DND-41 (cell line): ENCODE measurements at regions not wholly inside any gene's neighbourhood (a gene's known extent, or its start where the extent isn't known, plus 50 kb on each side); places are given as distances from the start of the nearest gene placed in this dataset.

Experiments
- ATAC-seq: fragments of 200-7000 bp; cut with Tn5 transposase; 3 replicates; pipeline ENCODE4 v1.9.1; 2021; ENCODE audit warnings: low read depth; ENCODE audit not compliant: insufficient read depth
- DNase-seq: peaks from one replicate; pipeline ENCODE4 v3.0.0-alpha.2; 2020
- H2AFZ ChIP-seq: 2 replicates; pipeline ENCODE4 v1.6.0; 2012; ENCODE audit warnings: low read depth, low read length
- H3K27ac ChIP-seq: 2 replicates; pipeline ENCODE4 v1.5.1; 2012; ENCODE audit warnings: low read length, inconsistent platforms
- H3K27me3 ChIP-seq: fragments of 200-600 bp; sonication (generic); 2 replicates; pipeline ENCODE4 v1.6.0; 2012; ENCODE audit warnings: low read length, mild to moderate bottlenecking, inconsistent platforms; ENCODE audit not compliant: insufficient read depth, poor library complexity
- H3K36me3 ChIP-seq: 2 replicates; pipeline ENCODE4 v1.5.1; 2012; ENCODE audit warnings: low read length, inconsistent platforms; ENCODE audit not compliant: insufficient read depth
- H3K4me1 ChIP-seq: 2 replicates; pipeline ENCODE4 v1.5.1; 2012; ENCODE audit warnings: mild to moderate bottlenecking, low read length; ENCODE audit not compliant: insufficient read depth
- H3K4me2 ChIP-seq: 2 replicates; pipeline ENCODE4 v1.6.0; 2012; ENCODE audit warnings: mild to moderate bottlenecking, moderate library complexity, low read length, inconsistent platforms; ENCODE audit not compliant: insufficient read depth
- H3K4me3 ChIP-seq, 2 experiments: fragments of 200-600 bp in 1 of 2; shearing (Covaris generic) in 1 of 2; 2 replicates each; pipeline ENCODE4 v1.5.1; 2012 to 2016; ENCODE audit warnings: inconsistent platforms in 2 of 2, low read length in 2 of 2, mild to moderate bottlenecking in 2 of 2, low read depth in 1 of 2, moderate library complexity in 1 of 2
- H3K79me2 ChIP-seq: 2 replicates; pipeline ENCODE4 v1.6.0; 2012; ENCODE audit warnings: low read length, inconsistent platforms; ENCODE audit not compliant: insufficient read depth
- H3K9ac ChIP-seq: 2 replicates; pipeline ENCODE4 v1.6.0; 2012; ENCODE audit warnings: low read depth, mild to moderate bottlenecking, inconsistent platforms, low read length, moderate library complexity
- H3K9me3 ChIP-seq: 2 replicates; pipeline ENCODE4 v1.5.1; 2012; ENCODE audit warnings: low read length, moderate library complexity, mild to moderate bottlenecking, inconsistent platforms; ENCODE audit not compliant: insufficient read depth, severe bottlenecking
- H4K20me1 ChIP-seq: 2 replicates; pipeline ENCODE4 v1.6.0; 2012; ENCODE audit warnings: low read length; ENCODE audit not compliant: insufficient read depth
- EZH2 ChIP-seq: IDR thresholded peaks from 3 replicates; pipeline ENCODE4 v1.6.1; 2012; ENCODE audit warnings: borderline replicate concordance, low read depth, mild to moderate bottlenecking, moderate library complexity, low read length, inconsistent platforms; ENCODE audit not compliant: severe bottlenecking
- TF ChIP-seq, protein P1 (sequence below): IDR thresholded peaks from 2 replicates; pipeline ENCODE4 v1.5.1; 2012; ENCODE audit warnings: borderline replicate concordance, low read length, moderate library complexity, mild to moderate bottlenecking; ENCODE audit not compliant: poor library complexity, severe bottlenecking; ENCODE audit errors: extremely low read depth

DNA sequence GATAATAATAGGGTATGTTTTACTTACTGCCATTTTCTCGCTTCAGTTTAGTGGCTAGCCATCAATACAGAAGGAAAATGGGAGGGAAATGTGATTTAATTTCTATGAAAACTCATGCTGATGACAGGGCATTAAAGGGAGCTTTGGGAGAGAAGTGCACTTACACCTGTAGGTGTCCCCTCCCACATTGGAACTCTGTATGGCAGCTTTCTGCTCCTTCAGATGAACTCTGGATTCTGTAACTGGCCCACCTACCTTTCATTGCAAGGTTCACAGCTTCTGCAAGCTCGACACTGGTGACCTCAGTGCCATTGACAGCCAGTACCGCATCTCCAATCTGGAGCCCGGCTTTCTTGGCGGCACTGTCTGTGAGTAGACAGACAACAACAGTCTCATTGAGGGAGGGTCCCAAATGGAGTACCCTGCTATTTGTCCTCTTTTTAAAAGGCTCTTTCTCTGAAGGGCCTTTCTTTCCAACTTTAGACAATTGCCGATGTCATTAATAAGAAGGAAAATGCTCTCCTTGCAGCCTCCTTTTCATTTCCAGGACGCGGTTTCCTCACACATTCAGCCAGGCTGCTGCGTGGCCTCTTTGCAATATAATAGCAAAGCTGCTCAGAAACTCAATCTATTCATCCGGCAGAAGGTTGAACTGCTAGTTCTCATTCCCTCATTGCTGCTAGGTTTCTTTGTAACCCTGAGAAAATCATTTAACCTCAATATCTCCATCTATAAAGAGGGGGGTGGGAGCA, 63.6 kb downstream of the NUDT12 start:
- H3K4me1 ChIP-seq: peaks cover 50% of the 10 kb centered on the region
- no peaks in the 10 kb centered on the region for H3K79me2 ChIP-seq
- no peak overlapping the region for H3K27ac ChIP-seq
- no peak for TF ChIP-seq EZH2
- no peaks in the 10 kb centered on the region for H3K27me3 ChIP-seq
- H2AFZ ChIP-seq: no peak overlapping the region
- H3K36me3 ChIP-seq: no peaks in the 10 kb centered on the region
- no peak overlapping the region for H3K4me2 ChIP-seq
- ATAC-seq (no peak), DNase-seq (no peak)
- H3K9ac ChIP-seq: no peak overlapping the region
- no peaks in the 10 kb centered on the region for H4K20me1 ChIP-seq
- H3K9me3 ChIP-seq: no peaks in the 10 kb centered on the region
- no peak overlapping the region for H3K4me3 ChIP-seq

DNA sequence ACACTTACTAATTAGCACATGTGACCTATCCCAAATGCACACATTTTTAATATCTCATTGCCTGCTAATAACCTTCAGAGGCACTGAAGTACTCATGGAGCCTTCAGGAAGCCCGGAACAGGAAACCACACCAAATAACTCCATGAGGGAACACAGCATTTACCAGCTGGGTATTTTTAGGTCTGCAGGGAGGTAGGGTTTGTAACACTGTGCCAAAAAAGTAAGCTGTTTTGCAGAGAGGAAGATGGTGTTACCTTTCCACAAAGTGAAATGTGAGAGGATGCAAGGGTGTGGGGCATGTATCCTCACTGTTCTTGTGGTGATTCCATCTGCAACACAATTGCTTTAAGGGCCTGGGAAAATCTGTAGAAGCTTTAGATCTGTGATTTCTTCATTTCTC, 64.4 kb downstream of the NUDT12 start:
- Histone ChIP-seq H3K4me1 (peaks cover 50% of the 10 kb centered on the region), H3K4me2 (no peak overlapping the region), H3K4me3 (no peak overlapping the region), H4K20me1 (no peaks in the 10 kb centered on the region), H3K27ac (no peak overlapping the region), H3K9me3 (no peaks in the 10 kb centered on the region), H3K36me3 (no peaks in the 10 kb centered on the region), H3K79me2 (no peaks in the 10 kb centered on the region), H3K27me3 (no peaks in the 10 kb centered on the region), H2AFZ (no peak overlapping the region), H3K9ac (no peak overlapping the region)
- ATAC-seq: peak; percentile 36; the same call in 1 of the 3 replicates
- no peak for DNase-seq
- TF ChIP-seq, protein P1, sequence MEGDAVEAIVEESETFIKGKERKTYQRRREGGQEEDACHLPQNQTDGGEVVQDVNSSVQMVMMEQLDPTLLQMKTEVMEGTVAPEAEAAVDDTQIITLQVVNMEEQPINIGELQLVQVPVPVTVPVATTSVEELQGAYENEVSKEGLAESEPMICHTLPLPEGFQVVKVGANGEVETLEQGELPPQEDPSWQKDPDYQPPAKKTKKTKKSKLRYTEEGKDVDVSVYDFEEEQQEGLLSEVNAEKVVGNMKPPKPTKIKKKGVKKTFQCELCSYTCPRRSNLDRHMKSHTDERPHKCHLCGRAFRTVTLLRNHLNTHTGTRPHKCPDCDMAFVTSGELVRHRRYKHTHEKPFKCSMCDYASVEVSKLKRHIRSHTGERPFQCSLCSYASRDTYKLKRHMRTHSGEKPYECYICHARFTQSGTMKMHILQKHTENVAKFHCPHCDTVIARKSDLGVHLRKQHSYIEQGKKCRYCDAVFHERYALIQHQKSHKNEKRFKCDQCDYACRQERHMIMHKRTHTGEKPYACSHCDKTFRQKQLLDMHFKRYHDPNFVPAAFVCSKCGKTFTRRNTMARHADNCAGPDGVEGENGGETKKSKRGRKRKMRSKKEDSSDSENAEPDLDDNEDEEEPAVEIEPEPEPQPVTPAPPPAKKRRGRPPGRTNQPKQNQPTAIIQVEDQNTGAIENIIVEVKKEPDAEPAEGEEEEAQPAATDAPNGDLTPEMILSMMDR: no peak
- TF ChIP-seq EZH2: no peak

DNA sequence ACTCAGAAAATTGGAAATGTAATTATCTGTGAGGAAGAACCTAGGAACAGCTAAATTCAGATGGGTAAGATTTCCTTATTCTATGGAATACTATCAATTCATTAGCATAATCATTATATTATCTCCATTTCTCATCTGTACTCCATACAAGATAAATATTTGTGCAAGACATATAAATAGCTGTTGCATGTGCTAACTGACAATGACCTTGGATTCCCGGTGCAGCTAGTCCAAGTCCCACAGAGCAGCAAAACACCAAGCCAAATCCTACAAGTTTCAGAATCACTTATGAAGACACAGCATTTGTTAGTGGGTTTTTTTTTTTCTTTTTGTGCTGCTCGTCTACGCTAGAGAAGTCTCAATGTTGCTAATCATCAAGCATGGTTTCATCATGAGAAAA, 64.8 kb downstream of the NUDT12 start:
- H3K79me2 ChIP-seq: no peaks in the 10 kb centered on the region
- H3K4me1 ChIP-seq: peaks cover 50% of the 10 kb centered on the region
- TF ChIP-seq, protein P1: no peak
- TF ChIP-seq EZH2: no peak
- ATAC-seq (no peak), DNase-seq (no peak)
- no peaks in the 10 kb centered on the region for H3K36me3 ChIP-seq
- H3K9me3 ChIP-seq: no peaks in the 10 kb centered on the region
- H3K27me3 ChIP-seq: no peaks in the 10 kb centered on the region
- no peak overlapping the region for H3K4me3 ChIP-seq
- H3K27ac ChIP-seq: no peak overlapping the region
- no peak overlapping the region for H2AFZ ChIP-seq
- no peak overlapping the region for H3K9ac ChIP-seq
- H3K4me2 ChIP-seq: no peak overlapping the region
- no peaks in the 10 kb centered on the region for H4K20me1 ChIP-seq

DNA sequence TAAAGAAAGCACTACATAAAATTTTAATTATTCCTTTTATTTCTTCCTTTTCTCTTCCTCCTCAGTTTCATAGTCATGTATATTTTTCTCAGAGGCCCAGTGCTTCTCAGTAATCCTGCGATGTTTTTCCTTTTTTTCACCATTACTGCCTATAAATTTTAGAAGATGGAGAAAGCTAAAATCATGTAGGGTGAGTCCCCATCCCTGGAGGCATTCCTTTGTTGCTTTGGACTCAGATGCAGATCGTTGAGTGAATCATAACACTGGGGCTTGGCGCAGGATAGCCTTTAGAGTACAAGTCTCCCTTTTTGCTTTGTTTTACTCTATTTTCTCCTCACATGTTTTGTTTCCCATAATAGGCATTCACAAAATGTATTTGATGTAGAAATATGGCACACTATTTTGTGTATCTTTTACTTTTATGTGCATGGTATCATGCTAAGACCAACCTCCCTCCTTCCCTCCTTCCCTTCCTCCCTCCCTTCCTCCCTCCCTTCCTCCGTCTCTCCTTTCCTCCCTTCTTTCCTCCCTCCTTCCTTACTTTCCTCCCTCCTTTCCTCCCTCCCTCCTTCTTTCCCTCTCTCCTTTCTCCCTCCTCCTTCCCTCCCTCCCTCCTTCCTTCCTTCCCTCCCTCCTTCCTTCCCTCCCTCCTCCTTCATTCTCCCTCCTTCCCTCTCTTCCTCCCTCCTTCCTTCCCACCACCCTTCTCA, 72.4 kb downstream of the NUDT12 start:
- Histone ChIP-seq H3K9ac (no peak overlapping the region), H3K4me2 (no peak overlapping the region), H3K4me1 (peaks cover 17% of the 10 kb centered on the region), H3K36me3 (no peaks in the 10 kb centered on the region), H3K4me3 (no peak overlapping the region), H3K9me3 (no peaks in the 10 kb centered on the region), H4K20me1 (no peaks in the 10 kb centered on the region), H3K27me3 (no peaks in the 10 kb centered on the region), H2AFZ (no peak overlapping the region), H3K79me2 (no peaks in the 10 kb centered on the region), H3K27ac (no peak overlapping the region)
- DNase-seq (no peak), ATAC-seq (no peak)
- TF ChIP-seq, protein P1: no peak
- TF ChIP-seq EZH2: no peak
